A549 (cell line): ENCODE measurements at regions not wholly inside any gene's neighbourhood (a gene's known extent, or its start where the extent isn't known, plus 50 kb on each side); places are given as distances from the start of the nearest gene placed in this dataset.

Source experiments
- ATAC-seq, 2 experiments: fragments of 200-7000 bp in 1 of 2; fragments of >200 bp in 1 of 2; cut with Nextera tagmentation in 1 of 2; cut with Tn5 transposase in 1 of 2; 3 replicates each; pipeline versions ENCODE4 v1.8.0 to v1.9.1; 2018 to 2020; ENCODE audit warnings: mild to moderate bottlenecking in 1 of 2, moderate library complexity in 1 of 2
- CTCF ChIA-PET: fragments of 300-600 bp; sonication (Branson Sonifier 250); formaldehyde crosslinking; extraction: SDS; loops from one replicate; lab custom pipeline; 2021; ENCODE audit warnings: antibody characterized with exemption, inconsistent platforms; lab: Yijun Ruan, JAX
- POLR2A ChIA-PET: fragments of 350-600 bp; formaldehyde crosslinking; extraction: SDS; loops from one replicate; lab custom pipeline; 2021; ENCODE audit warnings: antibody characterized with exemption, inconsistent platforms; lab: Yijun Ruan, JAX
- DNase-seq, 2 experiments: peaks; one replicate each; pipeline versions ENCODE4 v3.0.0 to v3.0.0-alpha.2; 2011 to 2016; ENCODE audit warnings: low read depth in 1 of 2, low spot score in 1 of 2
- FAIRE-seq: peaks from 2 replicates; lab custom pipeline; 2011; peaks lifted over from hg19 to GRCh38; lab: Jason Lieb, UNC
- H3K27ac ChIP-seq, 2 experiments: fragments of >200 bp; sonication (Bioruptor Twin); formaldehyde crosslinking; 3 replicates each; pipeline ENCODE4 v1.5.1; 2016 to 2017
- H3K4me1 ChIP-seq: fragments of >200 bp; sonication (Bioruptor Twin); formaldehyde crosslinking; 3 replicates; pipeline ENCODE4 v1.6.1; 2016
- H3K4me2 ChIP-seq: fragments of >200 bp; sonication (Bioruptor Twin); formaldehyde crosslinking; 3 replicates; pipeline ENCODE4 v1.6.1; 2016
- H3K4me3 ChIP-seq: fragments of >200 bp; sonication (Bioruptor Twin); formaldehyde crosslinking; 3 replicates; pipeline ENCODE4 v1.5.1; 2016
- H3K9me3 ChIP-seq: fragments of >200 bp; sonication (Bioruptor Twin); formaldehyde crosslinking; 3 replicates; pipeline ENCODE4 v1.6.1; 2016
- CBX2 ChIP-seq: fragments of 200-600 bp; sonication (generic); IDR thresholded peaks from 2 replicates; pipeline ENCODE4 v1.6.1; 2016; ENCODE audit warnings: low read depth, mild to moderate bottlenecking, borderline replicate concordance
- CBX8 ChIP-seq: fragments of 200-600 bp; sonication (generic); IDR thresholded peaks from 2 replicates; pipeline ENCODE4 v1.6.1; 2016
- CEBPB ChIP-seq, 2 experiments: fragments of >200 bp in 1 of 2; sonication (Bioruptor Twin) in 1 of 2; formaldehyde crosslinking in 1 of 2; IDR thresholded peaks; 2 replicates each; pipeline ENCODE4 v1.6.1; 2012 to 2016
- EHF ChIP-seq: fragments of 250-450 bp; sonication (Bioruptor Pico); IDR thresholded peaks from 2 replicates; pipeline ENCODE4 v1.5.0; 2020; ENCODE audit warnings: mild to moderate bottlenecking
- EHMT2 ChIP-seq: fragments of 200-600 bp; sonication (generic); IDR thresholded peaks from 2 replicates; pipeline ENCODE4 v1.6.1; 2016; ENCODE audit warnings: antibody characterized with exemption, low read depth, mild to moderate bottlenecking, moderate library complexity
- FOXS1 ChIP-seq: fragments of 250-450 bp; sonication (Bioruptor Pico); IDR thresholded peaks from 2 replicates; pipeline ENCODE4 v1.5.0; 2020; ENCODE audit warnings: mild to moderate bottlenecking, moderate library complexity
- GATA3 ChIP-seq: IDR thresholded peaks from 2 replicates; pipeline ENCODE4 v1.6.1; 2012; ENCODE audit warnings: borderline replicate concordance
- JUN ChIP-seq, 2 experiments: fragments of >200 bp; sonication (Bioruptor Twin); formaldehyde crosslinking; IDR thresholded peaks; 2 replicates in 1 of 2; 3 replicates in 1 of 2; pipeline ENCODE4 v1.6.1; 2016 to 2017
- JUNB ChIP-seq: fragments of >200 bp; sonication (Bioruptor Twin); formaldehyde crosslinking; IDR thresholded peaks from 2 replicates; pipeline ENCODE4 v1.6.1; 2016
- KDM1A ChIP-seq: fragments of 200-600 bp; sonication (generic); IDR thresholded peaks from 2 replicates; pipeline ENCODE4 v1.6.1; 2016; ENCODE audit warnings: low read depth, mild to moderate bottlenecking
- MAZ ChIP-seq: fragments of 150-350 bp; IDR thresholded peaks from 2 replicates; pipeline ENCODE4 v1.6.1; 2014; ENCODE audit warnings: antibody characterized with exemption, low read depth, low read length, borderline replicate concordance
- MYC ChIP-seq: IDR thresholded peaks from 2 replicates; pipeline ENCODE4 v1.6.1; 2012; ENCODE audit warnings: mild to moderate bottlenecking, inconsistent platforms, low read length, improper control_type of control experiment, borderline replicate concordance
- NFE2L2 ChIP-seq: fragments of 150-350 bp; conservative IDR thresholded peaks from 2 replicates; pipeline ENCODE4 v1.6.1; 2014; ENCODE audit warnings: low read length
- NPAS2 ChIP-seq: fragments of 250-450 bp; sonication (Bioruptor Pico); IDR thresholded peaks from 2 replicates; pipeline ENCODE4 v1.8.0; 2022; ENCODE audit warnings: mild to moderate bottlenecking, moderate library complexity, borderline replicate concordance
- PHF8 ChIP-seq: fragments of 200-600 bp; sonication (generic); IDR thresholded peaks from 2 replicates; pipeline ENCODE4 v1.6.1; 2016; ENCODE audit warnings: low read depth, mild to moderate bottlenecking, antibody characterized with exemption, moderate library complexity, borderline replicate concordance
- POLR2AphosphoS2 ChIP-seq: conservative IDR thresholded peaks from 2 replicates; pipeline ENCODE4 v1.6.1; 2012; ENCODE audit warnings: low read length, improper control_type of control experiment, inconsistent platforms
- RARB ChIP-seq: fragments of 250-450 bp; sonication (Bioruptor Pico); IDR thresholded peaks from 2 replicates; pipeline ENCODE4 v1.8.0; 2021; ENCODE audit warnings: mild to moderate bottlenecking, moderate library complexity
- RFX5 ChIP-seq: fragments of 450-650 bp; IDR thresholded peaks from 2 replicates; pipeline ENCODE4 v1.7.1; 2014; ENCODE audit warnings: antibody characterized with exemption, mild to moderate bottlenecking, moderate library complexity
- SMC3 ChIP-seq: fragments of >200 bp; sonication (Bioruptor Twin); formaldehyde crosslinking; IDR thresholded peaks from 3 replicates; pipeline ENCODE4 v1.6.1; 2018; ENCODE audit warnings: inconsistent platforms
- SREBF2 ChIP-seq: fragments of 450-650 bp; IDR thresholded peaks from 2 replicates; pipeline ENCODE4 v1.6.1; 2014; ENCODE audit warnings: mild to moderate bottlenecking, moderate library complexity
- TP53 ChIP-seq: fragments of 250-450 bp; sonication (Bioruptor Pico); IDR thresholded peaks from 2 replicates; pipeline ENCODE4 v1.5.0; 2021; ENCODE audit warnings: mild to moderate bottlenecking, moderate library complexity
- USF2 ChIP-seq: fragments of 450-650 bp; IDR thresholded peaks from 2 replicates; pipeline ENCODE4 v1.6.1; 2014; ENCODE audit warnings: antibody characterized with exemption
- WGBS: methylation state at CpG from one replicate; pipeline ENCODE4 v1.1.6; 2017; ENCODE audit errors: missing lambda C conversion rate; 5-methylcytosine and 5-hydroxymethylcytosine counted together
- TF ChIP-seq, protein P1 (sequence below): fragments of 200-600 bp; sonication (generic); IDR thresholded peaks from 2 replicates; pipeline ENCODE4 v1.6.1; 2016; ENCODE audit warnings: antibody characterized with exemption, mild to moderate bottlenecking, moderate library complexity
- TF ChIP-seq, protein P2 (sequence below): fragments of 150-350 bp; IDR thresholded peaks from 2 replicates; pipeline ENCODE4 v1.6.1; 2014; ENCODE audit warnings: low read depth, mild to moderate bottlenecking, low read length
- TF ChIP-seq, protein P3 (sequence below): IDR thresholded peaks from 2 replicates; pipeline ENCODE4 v1.6.1; 2012
- TF ChIP-seq, protein P4 (sequence below): fragments of >200 bp; sonication (Bioruptor Twin); formaldehyde crosslinking; IDR thresholded peaks from 3 replicates; pipeline ENCODE4 v1.6.1; 2016

GRCh38 chr3:41050144-41050543, 149.2 kb upstream of the CTNNB1 start:
- ATAC-seq (no peak), DNase-seq (no peak), FAIRE-seq (no peak)
- ChIA-PET POLR2A (no interaction called here), CTCF (no interaction called here)
- WGBS: 35% methylated on average over 4 of the region's 4 CpGs
- Histone ChIP-seq H3K27ac (no peak overlapping the region), H3K4me1 (no peaks in the 10 kb centered on the region), H3K4me2 (no peak overlapping the region), H3K9me3 (0 out of 3 replicates have a peak, but pooled peaks cover 2% of the 10 kb centered on the region), H3K4me3 (no peak overlapping the region)
- TF ChIP-seq JUNB (no peak), SMC3 (no peak), CBX2 (no peak), PHF8 (no peak), JUN (IDR thresholded peaks at IDR 0.05) (no peak), RFX5 (no peak), KDM1A (no peak), MYC (no peak), POLR2AphosphoS2 (no peak), GATA3 (no peak)

- H3K27ac ChIP-seq: no peak overlapping the region
- DNase-seq (no peak), ATAC-seq (no peak), FAIRE-seq (no peak)
- H3K4me2 ChIP-seq: no peak overlapping the region
- H3K4me1 ChIP-seq: no peaks in the 10 kb centered on the region
- WGBS: 0% methylated on average over 1 of the region's 2 CpGs
- CTCF ChIA-PET: no interaction called here
- H3K9me3 ChIP-seq: no peaks in the 10 kb centered on the region
- POLR2A ChIA-PET: no interaction called here
- H3K4me3 ChIP-seq: no peak overlapping the region
- no peak for TF ChIP-seq FOXS1
- no peak for TF ChIP-seq MAZ
- no peak for TF ChIP-seq EHF (CRISPR knock-in tag)
- no peak for TF ChIP-seq NFE2L2
- TF ChIP-seq, protein P1, sequence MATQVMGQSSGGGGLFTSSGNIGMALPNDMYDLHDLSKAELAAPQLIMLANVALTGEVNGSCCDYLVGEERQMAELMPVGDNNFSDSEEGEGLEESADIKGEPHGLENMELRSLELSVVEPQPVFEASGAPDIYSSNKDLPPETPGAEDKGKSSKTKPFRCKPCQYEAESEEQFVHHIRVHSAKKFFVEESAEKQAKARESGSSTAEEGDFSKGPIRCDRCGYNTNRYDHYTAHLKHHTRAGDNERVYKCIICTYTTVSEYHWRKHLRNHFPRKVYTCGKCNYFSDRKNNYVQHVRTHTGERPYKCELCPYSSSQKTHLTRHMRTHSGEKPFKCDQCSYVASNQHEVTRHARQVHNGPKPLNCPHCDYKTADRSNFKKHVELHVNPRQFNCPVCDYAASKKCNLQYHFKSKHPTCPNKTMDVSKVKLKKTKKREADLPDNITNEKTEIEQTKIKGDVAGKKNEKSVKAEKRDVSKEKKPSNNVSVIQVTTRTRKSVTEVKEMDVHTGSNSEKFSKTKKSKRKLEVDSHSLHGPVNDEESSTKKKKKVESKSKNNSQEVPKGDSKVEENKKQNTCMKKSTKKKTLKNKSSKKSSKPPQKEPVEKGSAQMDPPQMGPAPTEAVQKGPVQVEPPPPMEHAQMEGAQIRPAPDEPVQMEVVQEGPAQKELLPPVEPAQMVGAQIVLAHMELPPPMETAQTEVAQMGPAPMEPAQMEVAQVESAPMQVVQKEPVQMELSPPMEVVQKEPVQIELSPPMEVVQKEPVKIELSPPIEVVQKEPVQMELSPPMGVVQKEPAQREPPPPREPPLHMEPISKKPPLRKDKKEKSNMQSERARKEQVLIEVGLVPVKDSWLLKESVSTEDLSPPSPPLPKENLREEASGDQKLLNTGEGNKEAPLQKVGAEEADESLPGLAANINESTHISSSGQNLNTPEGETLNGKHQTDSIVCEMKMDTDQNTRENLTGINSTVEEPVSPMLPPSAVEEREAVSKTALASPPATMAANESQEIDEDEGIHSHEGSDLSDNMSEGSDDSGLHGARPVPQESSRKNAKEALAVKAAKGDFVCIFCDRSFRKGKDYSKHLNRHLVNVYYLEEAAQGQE: no peak
- TF ChIP-seq TP53 (CRISPR knock-in tag): no peak
- TF ChIP-seq MYC: no peak
- no peak for TF ChIP-seq JUNB
- no peak for TF ChIP-seq RFX5
- TF ChIP-seq CBX8: no peak
- TF ChIP-seq, all 56 proteins: peak for 0
Observed at GRCh38 chr3:41053220-41053619, 146.1 kb upstream of the CTNNB1 start.

GRCh38 chr3:41060106-41060505, 139.2 kb upstream of the CTNNB1 start:
- Histone ChIP-seq H3K4me1 (no peaks in the 10 kb centered on the region), H3K4me3 (no peak overlapping the region), H3K4me2 (no peak overlapping the region), H3K27ac (no peak overlapping the region), H3K9me3 (no peaks in the 10 kb centered on the region)
- TF ChIP-seq PHF8: no peak
- 56% methylated on average over 2 of the region's 2 CpGs for WGBS
- no peak for FAIRE-seq
- CTCF ChIA-PET: no interaction called here
- POLR2A ChIA-PET: no interaction called here
- DNase-seq: no peak
- ATAC-seq: no peak

DNA sequence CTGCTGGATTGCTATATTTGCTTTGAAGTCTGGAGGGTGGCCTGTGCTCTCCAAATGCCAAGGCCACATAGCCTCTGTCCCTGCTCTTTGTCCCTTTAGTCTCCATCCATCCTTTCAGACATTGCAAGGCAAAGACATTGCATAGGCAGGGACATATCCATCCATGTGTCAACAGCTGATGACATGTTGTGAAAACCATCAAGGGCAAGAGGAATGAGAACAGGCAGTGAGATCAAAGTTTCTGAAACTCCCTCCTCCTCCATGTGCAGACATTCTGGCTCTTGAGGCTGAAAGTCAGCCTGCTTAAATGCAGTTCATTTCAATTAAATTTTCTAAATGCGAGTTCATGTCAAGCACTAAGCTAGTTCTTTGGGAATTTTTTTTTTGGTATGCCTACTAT, 135.2 kb upstream of the CTNNB1 start:
- no peak for ATAC-seq
- TF ChIP-seq EHMT2: no peak
- TF ChIP-seq GATA3: no peak
- TF ChIP-seq RARB (CRISPR knock-in tag): no peak
- TF ChIP-seq EHF (CRISPR knock-in tag): no peak
- TF ChIP-seq, protein P2, sequence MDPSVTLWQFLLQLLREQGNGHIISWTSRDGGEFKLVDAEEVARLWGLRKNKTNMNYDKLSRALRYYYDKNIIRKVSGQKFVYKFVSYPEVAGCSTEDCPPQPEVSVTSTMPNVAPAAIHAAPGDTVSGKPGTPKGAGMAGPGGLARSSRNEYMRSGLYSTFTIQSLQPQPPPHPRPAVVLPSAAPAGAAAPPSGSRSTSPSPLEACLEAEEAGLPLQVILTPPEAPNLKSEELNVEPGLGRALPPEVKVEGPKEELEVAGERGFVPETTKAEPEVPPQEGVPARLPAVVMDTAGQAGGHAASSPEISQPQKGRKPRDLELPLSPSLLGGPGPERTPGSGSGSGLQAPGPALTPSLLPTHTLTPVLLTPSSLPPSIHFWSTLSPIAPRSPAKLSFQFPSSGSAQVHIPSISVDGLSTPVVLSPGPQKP: no peak
- TF ChIP-seq, protein P3, sequence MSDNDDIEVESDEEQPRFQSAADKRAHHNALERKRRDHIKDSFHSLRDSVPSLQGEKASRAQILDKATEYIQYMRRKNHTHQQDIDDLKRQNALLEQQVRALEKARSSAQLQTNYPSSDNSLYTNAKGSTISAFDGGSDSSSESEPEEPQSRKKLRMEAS: no peak
- no peak for TF ChIP-seq CEBPB (IDR thresholded peaks at IDR 0.05)
- no peak for TF ChIP-seq PHF8
- no peak for TF ChIP-seq SREBF2
- TF ChIP-seq NPAS2 (CRISPR knock-in tag): no peak
- TF ChIP-seq, protein P4, sequence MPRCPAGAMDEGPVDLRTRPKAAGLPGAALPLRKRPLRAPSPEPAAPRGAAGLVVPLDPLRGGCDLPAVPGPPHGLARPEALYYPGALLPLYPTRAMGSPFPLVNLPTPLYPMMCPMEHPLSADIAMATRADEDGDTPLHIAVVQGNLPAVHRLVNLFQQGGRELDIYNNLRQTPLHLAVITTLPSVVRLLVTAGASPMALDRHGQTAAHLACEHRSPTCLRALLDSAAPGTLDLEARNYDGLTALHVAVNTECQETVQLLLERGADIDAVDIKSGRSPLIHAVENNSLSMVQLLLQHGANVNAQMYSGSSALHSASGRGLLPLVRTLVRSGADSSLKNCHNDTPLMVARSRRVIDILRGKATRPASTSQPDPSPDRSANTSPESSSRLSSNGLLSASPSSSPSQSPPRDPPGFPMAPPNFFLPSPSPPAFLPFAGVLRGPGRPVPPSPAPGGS: no peak
- TF ChIP-seq USF2: no peak

More for the DNA sequence above, 135.2 kb upstream of the CTNNB1 start:
- POLR2A ChIA-PET: no interaction called here
- no peak overlapping the region for H3K4me3 ChIP-seq
- 19% methylated on average over 1 of the region's 1 CpG for WGBS
- H3K27ac ChIP-seq: no peak overlapping the region
- no peak for FAIRE-seq
- DNase-seq: no peak
- CTCF ChIA-PET: no interaction called here
- no peak overlapping the region for H3K4me2 ChIP-seq
- H3K4me1 ChIP-seq: no peaks in the 10 kb centered on the region
- H3K9me3 ChIP-seq: no peaks in the 10 kb centered on the region
